ENCODE measurements at regions not wholly inside any gene's neighbourhood (a gene's known extent, or its start where the extent isn't known, plus 50 kb on each side); places are given as distances from the start of the nearest gene placed in this dataset.

- no peak for DNase-seq
These were observed 175.3 kb downstream of the KCNE4 start for GRCh38 chr2:223227338-223227737.

- DNase-seq: no peak
These were observed 176.9 kb downstream of the KCNE4 start for GRCh38 chr2:223228871-223229270.

- no peak for DNase-seq
These were observed 178.4 kb downstream of the KCNE4 start for GRCh38 chr2:223230352-223230751.

- DNase-seq: no peak
These were observed 180.3 kb downstream of the KCNE4 start for GRCh38 chr2:223232285-223232684.

- DNase-seq: no peak
These were observed 180.9 kb downstream of the KCNE4 start for GRCh38 chr2:223232896-223233295.

- no peak for DNase-seq
These were observed 184.0 kb downstream of the KCNE4 start for GRCh38 chr2:223235986-223236385.

- no peak for DNase-seq
These were observed 186.3 kb downstream of the KCNE4 start for GRCh38 chr2:223238301-223238700.

- DNase-seq: no peak
These were observed 191.2 kb downstream of the KCNE4 start for GRCh38 chr2:223243233-223243632.

GRCh38 chr2:223247136-223247535 lies 195.1 kb downstream of the KCNE4 start:
- no peak for DNase-seq

GRCh38 chr2:223251656-223252229 lies 199.8 kb downstream of the KCNE4 start:
- no peak for DNase-seq

- no peak for DNase-seq
These were observed 208.7 kb downstream of the KCNE4 start for GRCh38 chr2:223260681-223261080.

- DNase-seq: no peak
These were observed 211.0 kb downstream of the KCNE4 start for GRCh38 chr2:223262946-223263345.

- no peak for DNase-seq
These were observed 212.7 kb downstream of the KCNE4 start for GRCh38 chr2:223264541-223265193.

- DNase-seq: no peak
These were observed 215.4 kb downstream of the KCNE4 start for GRCh38 chr2:223267160-223267951.

- DNase-seq: no peak
These were observed 217.4 kb downstream of the KCNE4 start for GRCh38 chr2:223269386-223269785.

- no peak for DNase-seq
These were observed 218.6 kb downstream of the KCNE4 start for GRCh38 chr2:223270548-223270947.

GRCh38 chr2:223273995-223274394 lies 222.0 kb downstream of the KCNE4 start:
- DNase-seq: no peak

GRCh38 chr2:223282221-223282620 lies 230.2 kb downstream of the KCNE4 start:
- DNase-seq: no peak

GRCh38 chr2:223283329-223283728 lies 231.3 kb downstream of the KCNE4 start:
- no peak for DNase-seq

GRCh38 chr2:223283771-223284170 lies 231.8 kb downstream of the KCNE4 start:
- DNase-seq: no peak

- DNase-seq: no peak
These were observed 233.6 kb downstream of the KCNE4 start for GRCh38 chr2:223285370-223286265.

- no peak for DNase-seq
These were observed 242.8 kb downstream of the KCNE4 start for GRCh38 chr2:223294756-223295155.

GRCh38 chr2:223297788-223298187 lies 245.8 kb downstream of the KCNE4 start:
- peak; percentile 2 for DNase-seq
